HepG2 (cell line): ENCODE measurements at regions not wholly inside any gene's neighbourhood (a gene's known extent, or its start where the extent isn't known, plus 50 kb on each side); places are given as distances from the start of the nearest gene placed in this dataset.

Experiments
- KDM4B ChIP-seq: sonication (generic); formaldehyde crosslinking; IDR thresholded peaks from 2 replicates; pipeline ENCODE4 v1.4.0; 2020; ENCODE audit warnings: missing genetic modification reagents
- NFIB ChIP-seq: sonication (generic); formaldehyde crosslinking; IDR thresholded peaks from 2 replicates; pipeline ENCODE4 v1.9.0; 2021; ENCODE audit warnings: missing genetic modification reagents, mild to moderate bottlenecking, borderline replicate concordance
- NPAS2 ChIP-seq: sonication (generic); formaldehyde crosslinking; IDR thresholded peaks from 2 replicates; pipeline ENCODE4 v1.8.0; 2022; ENCODE audit warnings: mild to moderate bottlenecking, missing genetic modification reagents, borderline replicate concordance
- SIN3A ChIP-seq: IDR thresholded peaks from 2 replicates; pipeline ENCODE4 v1.6.1; 2011; ENCODE audit warnings: low read depth, mild to moderate bottlenecking, control low read depth, low read length, borderline replicate concordance
- ZNF101 ChIP-seq: sonication (generic); formaldehyde crosslinking; IDR thresholded peaks from 2 replicates; pipeline ENCODE4 v1.4.0; 2020; ENCODE audit warnings: mild to moderate bottlenecking, low read depth, missing genetic modification reagents, borderline replicate concordance
- ZNF407 ChIP-seq: sonication (generic); formaldehyde crosslinking; IDR thresholded peaks from one replicate; pipeline ENCODE4 v1.5.1; 2020; ENCODE audit warnings: mild to moderate bottlenecking, missing genetic modification reagents; ENCODE audit errors: not compliant biosample characterization
- ZNF546 ChIP-seq: sonication (generic); formaldehyde crosslinking; conservative IDR thresholded peaks from 2 replicates; pipeline ENCODE4 v1.8.1; 2023; ENCODE audit warnings: mild to moderate bottlenecking, missing genetic modification reagents

- TF ChIP-seq ZNF407 (CRISPR knock-in tag) (no peak), SIN3A (no peak), ZNF546 (CRISPR knock-in tag) (no peak), KDM4B (CRISPR knock-in tag) (no peak), NFIB (CRISPR knock-in tag) (no peak), NPAS2 (CRISPR knock-in tag) (no peak), ZNF101 (CRISPR knock-in tag) (no peak)
Measured at GRCh38 chr13:50393628-50394027, 378.4 kb downstream of the KCNRG start (continued).
